ENCODE measurements at regions not wholly inside any gene's neighbourhood (a gene's known extent, or its start where the extent isn't known, plus 50 kb on each side); places are given as distances from the start of the nearest gene placed in this dataset.

GRCh38 chr2:144833075-144833637 lies 313.2 kb upstream of the ZEB2 start:
- no peak overlapping the region for H3K4me3 ChIP-seq (ENCODE audit: low read length)
- DNase-seq (ENCODE audit: low read depth): no peak
- TF ChIP-seq CTCF (conservative IDR thresholded peaks at IDR 0.05; ENCODE audit: low read depth, low read length): no peak

- DNase-seq (ENCODE audit: low read depth): no peak
- no peak overlapping the region for H3K4me3 ChIP-seq (ENCODE audit: low read length)
- TF ChIP-seq CTCF (conservative IDR thresholded peaks at IDR 0.05; ENCODE audit: low read depth, low read length): no peak
These were observed 312.1 kb upstream of the ZEB2 start for GRCh38 chr2:144832048-144832447.

GRCh38 chr2:144830543-144830942 lies 310.6 kb upstream of the ZEB2 start:
- no peak overlapping the region for H3K4me3 ChIP-seq (ENCODE audit: low read length)
- no peak for TF ChIP-seq CTCF (conservative IDR thresholded peaks at IDR 0.05; ENCODE audit: low read depth, low read length)
- DNase-seq (ENCODE audit: low read depth): no peak

GRCh38 chr2:144827404-144827803 lies 307.5 kb upstream of the ZEB2 start:
- TF ChIP-seq CTCF (conservative IDR thresholded peaks at IDR 0.05; ENCODE audit: low read depth, low read length): no peak
- no peak overlapping the region for H3K4me3 ChIP-seq (ENCODE audit: low read length)
- no peak for DNase-seq (ENCODE audit: low read depth)

GRCh38 chr2:144826105-144826504 lies 306.2 kb upstream of the ZEB2 start:
- H3K4me3 ChIP-seq (ENCODE audit: low read length): no peak overlapping the region
- no peak for DNase-seq (ENCODE audit: low read depth)
- TF ChIP-seq CTCF (conservative IDR thresholded peaks at IDR 0.05; ENCODE audit: low read depth, low read length): no peak

GRCh38 chr2:144825331-144826020 lies 305.6 kb upstream of the ZEB2 start:
- no peak for DNase-seq (ENCODE audit: low read depth)
- no peak overlapping the region for H3K4me3 ChIP-seq (ENCODE audit: low read length)
- no peak for TF ChIP-seq CTCF (conservative IDR thresholded peaks at IDR 0.05; ENCODE audit: low read depth, low read length)
